COLO668 (cell line): ENCODE measurements at regions not wholly inside any gene's neighbourhood (a gene's known extent, or its start where the extent isn't known, plus 50 kb on each side); places are given as distances from the start of the nearest gene placed in this dataset.

ENCODE experiments used
- DNase-seq: peaks from one replicate; lab custom pipeline; 2025; ENCODE audit not compliant: unreplicated experiment; lab: John Stamatoyannopoulos, UW

GRCh38 chr5:93072831-93073459 lies 508.1 kb downstream of the NR2F1-AS1 start:
- no peak for DNase-seq

- no peak for DNase-seq
Measured at GRCh38 chr5:93071710-93072109, 509.3 kb downstream of the NR2F1-AS1 start.

GRCh38 chr5:93070938-93071337 lies 510.1 kb downstream of the NR2F1-AS1 start:
- DNase-seq, result no peak

- no peak for DNase-seq
Measured at GRCh38 chr5:93069276-93069675, 511.7 kb downstream of the NR2F1-AS1 start.

- no peak for DNase-seq
Measured at GRCh38 chr5:93062548-93062947, 518.5 kb downstream of the NR2F1-AS1 start.

GRCh38 chr5:93058309-93058708 lies 522.7 kb downstream of the NR2F1-AS1 start:
- no peak for DNase-seq

GRCh38 chr5:93057311-93057710 lies 523.7 kb downstream of the NR2F1-AS1 start:
- no peak for DNase-seq

GRCh38 chr5:93055971-93056370 lies 525.0 kb downstream of the NR2F1-AS1 start:
- no peak for DNase-seq

- DNase-seq, result no peak
Measured at GRCh38 chr5:93055561-93055960, 525.5 kb downstream of the NR2F1-AS1 start.

- DNase-seq, result no peak
Measured at GRCh38 chr5:93054424-93055163, 526.4 kb downstream of the NR2F1-AS1 start.

- no peak for DNase-seq
Measured at GRCh38 chr5:93053825-93054224, 527.2 kb downstream of the NR2F1-AS1 start.

GRCh38 chr5:93048858-93049257 lies 532.2 kb downstream of the NR2F1-AS1 start:
- DNase-seq, result no peak

GRCh38 chr5:93044859-93045666 lies 536.0 kb downstream of the NR2F1-AS1 start:
- no peak for DNase-seq

GRCh38 chr5:93039888-93040287 lies 541.1 kb downstream of the NR2F1-AS1 start:
- no peak for DNase-seq

GRCh38 chr5:93034621-93035590 lies 546.1 kb downstream of the NR2F1-AS1 start:
- no peak for DNase-seq

- no peak for DNase-seq
Measured at GRCh38 chr5:93022796-93023447, 558.1 kb downstream of the NR2F1-AS1 start.

- no peak for DNase-seq
Measured at GRCh38 chr5:93022211-93022610, 558.8 kb downstream of the NR2F1-AS1 start.

GRCh38 chr5:93019896-93020295 lies 561.1 kb downstream of the NR2F1-AS1 start:
- DNase-seq, result no peak

GRCh38 chr5:93018461-93018860 lies 562.6 kb downstream of the NR2F1-AS1 start:
- no peak for DNase-seq

GRCh38 chr5:93017849-93018248 lies 563.2 kb downstream of the NR2F1-AS1 start:
- DNase-seq, result no peak
